NCI-H2029 (cell line): ENCODE measurements at regions not wholly inside any gene's neighbourhood (a gene's known extent, or its start where the extent isn't known, plus 50 kb on each side); places are given as distances from the start of the nearest gene placed in this dataset.
"Not testable (repeated sequence)": the region's sequence is repeated elsewhere in the genome, so short reads cannot be mapped to it uniquely, and the experiment has no call there.

Experiments used
- DNase-seq: peaks from one replicate; lab custom pipeline; 2025; lab: John Stamatoyannopoulos, UW

GRCh38 chr2:9708683-9709538, 78.1 kb upstream of the YWHAQ start:
- peak; percentile 63 for DNase-seq

GRCh38 chr2:9709539-9710285, 78.9 kb upstream of the YWHAQ start:
- no peak for DNase-seq

- DNase-seq = no peak
Measured at GRCh38 chr2:9710311-9710710, 79.5 kb upstream of the YWHAQ start.

- DNase-seq = no peak
Measured at GRCh38 chr2:9712263-9712662, 81.5 kb upstream of the YWHAQ start.

- no peak for DNase-seq
Measured at GRCh38 chr2:9714630-9715214, 83.9 kb upstream of the YWHAQ start.

- DNase-seq = no peak
Measured at GRCh38 chr2:9715238-9715637, 84.4 kb upstream of the YWHAQ start.

- no peak for DNase-seq
Measured at GRCh38 chr2:9717886-9718451, 87.2 kb upstream of the YWHAQ start.

GRCh38 chr2:9720352-9721093, 89.7 kb upstream of the YWHAQ start:
- DNase-seq = no peak

- no peak for DNase-seq
Measured at GRCh38 chr2:9721344-9721743, 90.5 kb upstream of the YWHAQ start.

GRCh38 chr2:9722451-9722850, 91.7 kb upstream of the YWHAQ start:
- no peak for DNase-seq

- DNase-seq = no peak
Measured at GRCh38 chr2:9724565-9724964, 93.8 kb upstream of the YWHAQ start.

- no peak for DNase-seq
Measured at GRCh38 chr2:9725106-9725505, 94.3 kb upstream of the YWHAQ start.

GRCh38 chr2:9726016-9726415, 95.2 kb upstream of the YWHAQ start:
- not testable (repeated sequence) for DNase-seq

GRCh38 chr2:9730523-9730922, 99.7 kb upstream of the YWHAQ start:
- DNase-seq = not testable (repeated sequence)

GRCh38 chr2:9732824-9733223, 102.0 kb upstream of the YWHAQ start:
- no peak for DNase-seq

- no peak for DNase-seq
Measured at GRCh38 chr2:9734308-9734707, 103.5 kb upstream of the YWHAQ start.

- DNase-seq = no peak
Measured at GRCh38 chr2:9735335-9735734, 104.5 kb upstream of the YWHAQ start.

- DNase-seq = no peak
Measured at GRCh38 chr2:9736021-9736420, 105.2 kb upstream of the YWHAQ start.

- no peak for DNase-seq
Measured at GRCh38 chr2:9737053-9737875, 106.0 kb upstream of the TAF1B start.

GRCh38 chr2:9738062-9738461, 105.2 kb upstream of the TAF1B start:
- no peak for DNase-seq
